Bronchial epithelial cell (primary cell): ENCODE measurements at regions not wholly inside any gene's neighbourhood (a gene's known extent, or its start where the extent isn't known, plus 50 kb on each side); places are given as distances from the start of the nearest gene placed in this dataset.

Source experiments
- DNase-seq: peaks from one replicate; pipeline ENCODE4 v3.0.0-alpha.2; 2010; ENCODE audit warnings: low read depth
- FAIRE-seq: peaks from 2 replicates; lab custom pipeline; 2011; peaks lifted over from hg19 to GRCh38; lab: Jason Lieb, UNC
- H3K27me3 ChIP-seq: 2 replicates; pipeline ENCODE4 v1.5.1; 2011; ENCODE audit warnings: low read length; ENCODE audit not compliant: control insufficient read depth, insufficient read depth
- H3K36me3 ChIP-seq: 2 replicates; pipeline ENCODE4 v1.5.1; 2011; ENCODE audit warnings: low read length; ENCODE audit not compliant: control insufficient read depth, insufficient read depth
- H3K4me3 ChIP-seq: 2 replicates; pipeline ENCODE4 v1.5.1; 2011; ENCODE audit warnings: mild to moderate bottlenecking, low read depth, low read length, control low read depth
- CTCF ChIP-seq: IDR thresholded peaks from 2 replicates; pipeline ENCODE4 v1.5.1; 2011; ENCODE audit warnings: mild to moderate bottlenecking, moderate library complexity, low read length, control low read depth, inconsistent platforms; ENCODE audit not compliant: insufficient read depth, severe bottlenecking

- Histone ChIP-seq H3K36me3 (no peaks in the 10 kb centered on the region), H3K27me3 (no peaks in the 10 kb centered on the region), H3K4me3 (no peak overlapping the region)
- no peak for TF ChIP-seq CTCF
- DNase-seq (no peak), FAIRE-seq (no peak)
These were observed 683.3 kb upstream of the CXADR start for GRCh38 chr21:16829532-16829931.

- DNase-seq (no peak), FAIRE-seq (no peak)
- no peaks in the 10 kb centered on the region for H3K36me3 ChIP-seq
- no peak for TF ChIP-seq CTCF
- H3K4me3 ChIP-seq, result no peak overlapping the region
- H3K27me3 ChIP-seq, result no peaks in the 10 kb centered on the region
These were observed 680.1 kb upstream of the CXADR start for GRCh38 chr21:16832791-16833190.

- H3K4me3 ChIP-seq, result no peak overlapping the region
- no peak for TF ChIP-seq CTCF
- no peaks in the 10 kb centered on the region for H3K27me3 ChIP-seq
- DNase-seq, result no peak
- H3K36me3 ChIP-seq, result no peaks in the 10 kb centered on the region
- no peak for FAIRE-seq
These were observed 678.1 kb upstream of the CXADR start for GRCh38 chr21:16834791-16835190.

DNA sequence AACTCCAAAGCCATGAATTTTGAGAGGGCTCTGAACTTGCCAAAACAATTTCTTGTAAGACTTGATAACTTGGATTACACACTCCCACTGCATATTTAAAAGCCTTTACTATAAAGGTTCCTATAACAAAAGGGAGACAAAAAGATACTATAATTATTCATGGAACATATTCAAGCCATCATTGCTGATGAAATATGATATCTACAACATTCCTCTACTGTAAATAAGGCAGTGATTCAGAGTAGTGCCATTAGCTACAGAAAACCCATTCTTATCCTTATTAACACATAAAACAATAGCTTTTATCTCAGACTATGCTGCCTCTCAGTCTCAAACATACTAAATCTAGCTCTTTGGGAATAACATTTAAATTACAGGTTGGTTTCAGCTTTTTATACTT, 675.5 kb upstream of the CXADR start:
- Histone ChIP-seq H3K36me3 (no peaks in the 10 kb centered on the region), H3K27me3 (no peaks in the 10 kb centered on the region), H3K4me3 (no peak overlapping the region)
- FAIRE-seq (no peak), DNase-seq (peak; percentile 38)
- TF ChIP-seq CTCF, result no peak

DNA sequence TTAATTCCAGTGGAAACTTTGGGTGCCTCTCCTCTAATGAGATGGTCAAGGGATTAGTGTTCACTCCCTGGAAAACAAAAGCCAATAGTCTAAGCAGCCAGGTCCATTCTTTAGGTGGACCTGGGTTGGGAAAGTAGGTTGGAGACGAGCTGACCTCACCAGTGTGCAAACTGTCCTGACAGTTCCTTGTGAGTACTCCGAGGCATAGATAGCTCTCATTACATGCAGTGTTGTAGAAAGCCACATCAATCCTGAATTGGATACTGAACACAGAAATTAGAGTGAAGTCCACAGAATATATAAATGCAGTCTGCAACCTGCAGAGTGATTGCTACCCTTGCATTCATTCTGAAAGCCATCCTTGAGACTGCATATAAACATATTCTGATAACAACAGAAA, 675.1 kb upstream of the CXADR start:
- DNase-seq (no peak), FAIRE-seq (no peak)
- Histone ChIP-seq H3K27me3 (no peaks in the 10 kb centered on the region), H3K36me3 (no peaks in the 10 kb centered on the region), H3K4me3 (no peak overlapping the region)
- TF ChIP-seq CTCF, result no peak

DNA sequence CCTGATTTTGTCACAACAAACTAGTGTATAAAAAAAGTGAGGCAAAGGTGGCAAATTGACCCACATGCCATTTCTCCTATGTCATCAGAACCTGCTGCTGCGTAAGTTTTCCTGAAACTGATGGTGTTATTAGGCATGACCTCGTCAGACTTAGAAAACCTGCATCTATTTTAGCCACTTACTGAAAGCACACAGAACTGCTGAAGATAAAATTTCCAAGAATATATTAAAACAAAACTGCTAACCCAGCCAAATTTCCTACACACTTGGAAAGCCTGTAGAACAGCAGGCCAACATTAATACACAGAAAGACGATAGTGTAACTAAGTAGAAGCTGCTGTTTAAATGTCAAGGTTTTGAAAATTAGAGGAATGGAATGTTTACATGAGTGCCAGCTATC, 674.5 kb upstream of the CXADR start:
- no peaks in the 10 kb centered on the region for H3K27me3 ChIP-seq
- no peak for FAIRE-seq
- peak; percentile 21 for DNase-seq
- TF ChIP-seq CTCF, result no peak
- no peak overlapping the region for H3K4me3 ChIP-seq
- no peaks in the 10 kb centered on the region for H3K36me3 ChIP-seq
